Cardiac fibroblast (primary cell): ENCODE measurements at regions not wholly inside any gene's neighbourhood (a gene's known extent, or its start where the extent isn't known, plus 50 kb on each side); places are given as distances from the start of the nearest gene placed in this dataset.

Source experiments
- DNase-seq, 2 donors: peaks; one replicate each; pipeline versions ENCODE4 v3.0.0 to v3.0.0-alpha.2; 2010; ENCODE audit warnings: low read depth in 2 of 2
- H3K4me3 ChIP-seq, 2 donors: replicated peaks in 1 of 2; 1 replicate in 1 of 2; 2 replicates in 1 of 2; pipeline ENCODE4 v1.5.1; 2011; ENCODE audit warnings: low read depth in 2 of 2, low read length in 2 of 2, mild to moderate bottlenecking in 2 of 2, moderate library complexity in 1 of 2
- CTCF ChIP-seq: IDR thresholded peaks from one replicate; pipeline ENCODE4 v1.5.1; 2011; ENCODE audit warnings: low read depth, mild to moderate bottlenecking, low read length, inconsistent platforms

- no peak for DNase-seq
- TF ChIP-seq CTCF: no peak
These were observed 418.3 kb upstream of the IRX4 start for GRCh38 chr5:2300861-2301574.

GRCh38 chr5:2300421-2300820 is 417.7 kb upstream of the IRX4 start:
- no peak overlapping the region for H3K4me3 ChIP-seq
- no peak for DNase-seq
- no peak for TF ChIP-seq CTCF

More at GRCh38 chr5:2300861-2301574, 418.3 kb upstream of the IRX4 start:
- no peak overlapping the region for H3K4me3 ChIP-seq

GRCh38 chr5:2299388-2300220 is 416.9 kb upstream of the IRX4 start:
- TF ChIP-seq CTCF: no peak
- DNase-seq: no peak
- no peak overlapping the region for H3K4me3 ChIP-seq

- DNase-seq: no peak
- no peak overlapping the region for H3K4me3 ChIP-seq
- no peak for TF ChIP-seq CTCF
These were observed 416.1 kb upstream of the IRX4 start for GRCh38 chr5:2298781-2299180.

GRCh38 chr5:2297991-2298390 is 415.3 kb upstream of the IRX4 start:
- no peak for TF ChIP-seq CTCF
- no peak overlapping the region for H3K4me3 ChIP-seq
- no peak for DNase-seq

GRCh38 chr5:2295476-2295875 is 412.8 kb upstream of the IRX4 start:
- no peak for DNase-seq
- TF ChIP-seq CTCF: no peak

More at GRCh38 chr5:2295476-2295875, 412.8 kb upstream of the IRX4 start:
- H3K4me3 ChIP-seq: no peak overlapping the region
